ENCODE measurements at regions not wholly inside any gene's neighbourhood (a gene's known extent, or its start where the extent isn't known, plus 50 kb on each side); places are given as distances from the start of the nearest gene placed in this dataset.
"Not testable (repeated sequence)": the region's sequence is repeated elsewhere in the genome, so short reads cannot be mapped to it uniquely, and the experiment has no call there.

DNA sequence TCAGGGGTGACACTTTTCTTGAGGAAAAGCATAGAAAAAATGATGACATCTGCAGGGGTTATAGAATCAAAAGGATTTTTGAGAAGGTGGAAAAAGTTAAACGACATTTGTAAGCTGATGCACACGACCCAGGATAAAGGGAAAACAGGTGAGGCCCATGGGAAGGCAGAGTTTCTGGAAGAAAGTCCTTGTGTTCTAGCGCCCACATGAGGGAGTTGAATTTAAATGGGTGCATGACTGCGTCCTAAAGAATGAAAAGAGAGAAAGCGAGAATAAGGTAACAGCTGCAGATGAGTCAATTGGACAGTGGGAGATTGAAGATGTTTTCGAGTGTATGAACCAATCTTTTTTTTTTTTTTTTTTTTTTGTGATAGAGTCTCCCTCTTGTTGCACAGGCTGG is 158.1 kb downstream of the GALR1 start:
- H3K4me3 ChIP-seq (ENCODE audit: low read length in 2 of 2) = no peak overlapping the region
- 76% methylated on average over 6 of the region's 6 CpGs for WGBS

DNA sequence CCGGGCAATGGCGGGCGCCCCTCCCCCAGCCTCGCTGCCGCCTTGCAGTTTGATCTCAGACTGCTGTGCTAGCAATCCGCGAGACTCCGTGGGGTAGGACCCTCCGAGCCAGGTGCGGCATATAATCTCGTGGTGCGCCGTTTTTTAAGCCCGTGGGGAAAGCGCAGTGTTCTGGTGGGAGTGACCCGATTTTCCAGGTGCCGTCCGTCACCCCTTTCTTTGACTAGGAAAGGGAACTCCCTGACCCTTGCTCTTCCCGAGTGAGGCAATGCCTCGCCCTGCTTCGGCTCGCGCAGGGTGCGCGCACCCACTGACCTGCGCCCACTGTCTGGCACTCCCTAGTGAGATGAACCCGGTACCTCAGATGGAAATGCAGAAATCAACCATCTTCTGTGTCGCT is 171.9 kb downstream of the GALR1 start:
- not testable (repeated sequence) for H3K36me3 ChIP-seq (ENCODE audit: control insufficient read depth in 2 of 2, insufficient read depth in 2 of 2, low read length in 1 of 2); H3K4me1 ChIP-seq (ENCODE audit: control insufficient read depth in 2 of 2, insufficient read depth in 2 of 2, low read length in 2 of 2); H3K4me3 ChIP-seq (ENCODE audit: low read length in 2 of 2); H3K27ac ChIP-seq (ENCODE audit: low read depth in 1 of 2, low read length in 1 of 2); H3K27me3 ChIP-seq (ENCODE audit: control insufficient read depth in 2 of 2, insufficient read depth in 1 of 2, low read length in 1 of 2); H3K9me3 ChIP-seq (ENCODE audit: control insufficient read depth in 2 of 2, insufficient read depth in 1 of 2, low read length in 1 of 2); DNase-seq (ENCODE audit: low read depth in 6 of 9, low spot score in 9 of 9)
- 86% methylated on average over 27 of the region's 28 CpGs for WGBS

More for the DNA sequence above, 158.1 kb downstream of the GALR1 start:
- DNase-seq (ENCODE audit: low read depth in 6 of 9, low spot score in 9 of 9) = no peak
- H3K27ac ChIP-seq (ENCODE audit: low read depth in 1 of 2, low read length in 1 of 2) = no peak overlapping the region
- no peaks in the 10 kb centered on the region for H3K4me1 ChIP-seq (ENCODE audit: control insufficient read depth in 2 of 2, insufficient read depth in 2 of 2, low read length in 2 of 2)
- no peaks in the 10 kb centered on the region for H3K9me3 ChIP-seq (ENCODE audit: control insufficient read depth in 2 of 2, insufficient read depth in 1 of 2, low read length in 1 of 2)
- no peaks in the 10 kb centered on the region for H3K36me3 ChIP-seq (ENCODE audit: control insufficient read depth in 2 of 2, insufficient read depth in 2 of 2, low read length in 1 of 2)
- H3K27me3 ChIP-seq (ENCODE audit: control insufficient read depth in 2 of 2, insufficient read depth in 1 of 2, low read length in 1 of 2) = no peaks in the 10 kb centered on the region

DNA sequence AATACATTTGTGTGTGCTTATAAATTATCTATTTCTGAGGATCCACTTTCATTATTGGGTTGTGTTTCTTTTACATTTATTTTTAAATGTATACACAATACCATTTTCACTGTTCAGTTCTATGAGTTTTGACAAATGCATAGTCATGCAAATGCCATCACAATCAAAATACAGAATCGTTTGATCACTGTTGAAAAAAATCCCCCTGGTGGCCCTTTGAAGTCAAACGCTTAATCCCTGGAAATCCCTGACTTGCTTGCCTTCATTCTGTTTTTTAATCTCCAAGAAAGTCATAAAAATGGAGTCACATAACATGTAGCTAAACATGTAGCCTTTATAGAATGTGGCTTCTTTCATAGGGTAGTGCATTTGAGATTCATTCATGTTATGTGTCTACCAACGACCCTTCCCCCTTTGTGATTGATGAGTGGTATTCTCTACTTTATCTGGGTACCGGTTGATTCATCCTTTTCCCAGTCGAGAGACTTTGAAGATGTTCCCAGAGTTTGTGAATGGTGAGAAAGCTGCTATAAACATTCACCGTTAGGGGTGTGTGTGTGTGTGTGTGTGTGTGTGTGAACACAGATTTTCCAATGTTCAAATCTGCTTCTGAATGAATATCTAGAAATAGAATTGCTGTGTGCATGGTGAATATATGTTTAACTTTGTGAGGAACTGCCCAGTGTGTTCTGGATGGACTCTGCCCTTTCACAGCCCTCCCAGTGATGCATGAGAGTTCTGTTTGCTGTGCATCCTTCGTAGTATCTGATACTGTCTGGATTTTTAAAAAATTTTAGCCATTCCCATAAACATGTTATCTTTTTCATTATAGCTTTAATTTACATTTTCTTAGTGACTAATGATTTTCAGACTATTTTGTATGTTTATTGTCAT is 173.6 kb downstream of the GALR1 start:
- no peak for DNase-seq (ENCODE audit: low read depth in 6 of 9, low spot score in 9 of 9)
- H3K27me3 ChIP-seq (ENCODE audit: control insufficient read depth in 2 of 2, insufficient read depth in 1 of 2, low read length in 1 of 2) = no peaks in the 10 kb centered on the region
- no peaks in the 10 kb centered on the region for H3K9me3 ChIP-seq (ENCODE audit: control insufficient read depth in 2 of 2, insufficient read depth in 1 of 2, low read length in 1 of 2)
- no peaks in the 10 kb centered on the region for H3K4me1 ChIP-seq (ENCODE audit: control insufficient read depth in 2 of 2, insufficient read depth in 2 of 2, low read length in 2 of 2)
- no peaks in the 10 kb centered on the region for H3K36me3 ChIP-seq (ENCODE audit: control insufficient read depth in 2 of 2, insufficient read depth in 2 of 2, low read length in 1 of 2)
- H3K4me3 ChIP-seq (ENCODE audit: low read length in 2 of 2) = no peak overlapping the region
- 67% methylated on average over 7 of the region's 7 CpGs for WGBS
- no peak overlapping the region for H3K27ac ChIP-seq (ENCODE audit: low read depth in 1 of 2, low read length in 1 of 2)

DNA sequence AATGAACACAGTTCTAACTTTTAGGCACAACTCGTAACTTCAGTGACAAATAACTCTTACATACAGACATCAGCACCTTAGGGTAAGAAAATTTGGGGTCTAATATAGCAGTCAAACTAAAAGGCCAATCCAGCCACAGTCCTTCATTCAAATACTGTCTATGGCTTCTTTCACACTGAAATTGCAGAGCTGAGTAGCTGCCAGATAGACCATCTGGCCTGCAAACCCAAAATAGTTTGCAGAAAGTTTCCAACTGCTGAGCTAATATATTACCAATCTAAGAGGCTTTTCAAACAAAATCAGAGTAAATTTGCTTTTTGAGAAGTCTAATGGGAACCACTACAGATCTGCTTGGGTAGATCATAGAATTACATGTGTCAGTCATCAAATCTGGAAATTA is 183.4 kb downstream of the GALR1 start:
- no peak overlapping the region for H3K4me3 ChIP-seq (ENCODE audit: low read length in 2 of 2)
- no peak overlapping the region for H3K27ac ChIP-seq (ENCODE audit: low read depth in 1 of 2, low read length in 1 of 2)
- no peaks in the 10 kb centered on the region for H3K36me3 ChIP-seq (ENCODE audit: control insufficient read depth in 2 of 2, insufficient read depth in 2 of 2, low read length in 1 of 2)
- H3K27me3 ChIP-seq (ENCODE audit: control insufficient read depth in 2 of 2, insufficient read depth in 1 of 2, low read length in 1 of 2) = no peaks in the 10 kb centered on the region
- DNase-seq (ENCODE audit: low read depth in 6 of 9, low spot score in 9 of 9) = no peak
- no peaks in the 10 kb centered on the region for H3K4me1 ChIP-seq (ENCODE audit: control insufficient read depth in 2 of 2, insufficient read depth in 2 of 2, low read length in 2 of 2)
- 93% methylated on average over 1 of the region's 1 CpG for WGBS
- no peaks in the 10 kb centered on the region for H3K9me3 ChIP-seq (ENCODE audit: control insufficient read depth in 2 of 2, insufficient read depth in 1 of 2, low read length in 1 of 2)

DNA sequence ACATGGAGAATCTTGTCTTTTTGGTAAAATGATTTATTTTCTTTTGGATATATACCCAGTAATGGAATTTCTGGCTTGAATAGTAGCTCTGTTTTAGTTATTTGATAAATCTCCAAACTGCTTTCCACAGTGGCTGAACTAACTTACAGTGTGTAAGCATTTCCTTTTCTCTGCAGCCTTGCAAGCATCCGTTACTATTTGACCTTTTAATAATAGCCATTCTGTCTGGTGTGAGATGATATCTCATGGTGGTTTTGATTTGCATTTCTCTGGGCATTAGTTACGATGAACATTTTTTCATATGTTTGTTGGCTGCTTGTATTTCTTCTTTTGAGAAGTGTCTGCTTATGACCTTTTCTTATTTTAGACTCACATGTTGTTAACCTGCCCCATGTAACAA is 190.2 kb downstream of the GALR1 start:
- 83% methylated on average over 2 of the region's 2 CpGs for WGBS
- H3K4me1 ChIP-seq (ENCODE audit: control insufficient read depth in 2 of 2, insufficient read depth in 2 of 2, low read length in 2 of 2) = no peaks in the 10 kb centered on the region
- DNase-seq (ENCODE audit: low read depth in 6 of 9, low spot score in 9 of 9) = no peak

DNA sequence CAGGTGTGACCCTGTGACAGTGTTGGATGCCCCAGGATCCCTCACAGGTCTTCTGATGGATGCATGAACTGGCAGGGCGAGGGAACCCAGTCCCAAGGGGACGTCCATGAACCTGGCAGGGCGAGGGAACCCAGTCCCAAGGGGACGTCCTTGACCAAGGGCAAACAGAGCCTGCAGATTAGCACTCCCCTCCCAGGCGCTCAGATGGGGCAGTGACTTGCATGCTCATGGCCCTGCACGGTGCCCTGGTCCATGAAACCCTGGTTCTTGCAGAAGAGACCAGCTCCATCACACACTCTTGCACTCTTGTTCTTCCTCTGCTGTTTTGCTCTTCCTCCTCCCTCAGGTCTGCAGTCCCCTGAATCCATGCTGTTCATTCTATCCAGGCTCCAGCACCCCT is 192.7 kb downstream of the GALR1 start:
- Histone ChIP-seq H3K4me3 (ENCODE audit: low read length in 2 of 2) (no peak overlapping the region), H3K9me3 (ENCODE audit: control insufficient read depth in 2 of 2, insufficient read depth in 1 of 2, low read length in 1 of 2) (no peaks in the 10 kb centered on the region)
- WGBS = 92% methylated on average over 6 of the region's 6 CpGs

More for the DNA sequence above, 190.2 kb downstream of the GALR1 start:
- no peak overlapping the region for H3K27ac ChIP-seq (ENCODE audit: low read depth in 1 of 2, low read length in 1 of 2)
- H3K4me3 ChIP-seq (ENCODE audit: low read length in 2 of 2) = no peak overlapping the region
- H3K9me3 ChIP-seq (ENCODE audit: control insufficient read depth in 2 of 2, insufficient read depth in 1 of 2, low read length in 1 of 2) = no peaks in the 10 kb centered on the region
- no peaks in the 10 kb centered on the region for H3K36me3 ChIP-seq (ENCODE audit: control insufficient read depth in 2 of 2, insufficient read depth in 2 of 2, low read length in 1 of 2)
- H3K27me3 ChIP-seq (ENCODE audit: control insufficient read depth in 2 of 2, insufficient read depth in 1 of 2, low read length in 1 of 2) = no peaks in the 10 kb centered on the region

DNA sequence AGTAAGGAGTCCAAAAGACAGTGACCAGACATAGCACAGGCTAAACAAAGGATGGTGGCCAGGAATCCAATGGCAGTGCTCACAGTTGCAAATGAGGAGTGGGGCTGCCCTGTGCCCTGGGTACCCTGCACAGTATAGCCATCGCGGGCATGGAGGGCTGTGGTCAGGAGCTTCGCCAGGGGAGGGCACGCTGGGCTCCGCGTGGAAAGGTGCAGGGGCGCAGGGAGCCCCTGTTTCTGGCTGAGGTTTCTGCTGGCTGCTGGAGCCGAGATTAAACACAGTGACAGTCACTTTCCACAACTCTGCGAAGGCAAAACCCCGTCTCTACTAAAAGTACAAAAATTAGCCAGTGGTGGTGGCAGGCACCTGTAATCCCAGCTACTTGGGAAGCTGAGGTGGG is 194.7 kb downstream of the GALR1 start:
- Histone ChIP-seq H3K4me1 (ENCODE audit: control insufficient read depth in 2 of 2, insufficient read depth in 2 of 2, low read length in 2 of 2) (no peaks in the 10 kb centered on the region), H3K36me3 (ENCODE audit: control insufficient read depth in 2 of 2, insufficient read depth in 2 of 2, low read length in 1 of 2) (no peaks in the 10 kb centered on the region), H3K27me3 (ENCODE audit: control insufficient read depth in 2 of 2, insufficient read depth in 1 of 2, low read length in 1 of 2) (no peaks in the 10 kb centered on the region), H3K9me3 (ENCODE audit: control insufficient read depth in 2 of 2, insufficient read depth in 1 of 2, low read length in 1 of 2) (no peaks in the 10 kb centered on the region), H3K4me3 (ENCODE audit: low read length in 2 of 2) (no peak overlapping the region), H3K27ac (ENCODE audit: low read depth in 1 of 2, low read length in 1 of 2) (no peak overlapping the region)
- 95% methylated on average over 10 of the region's 10 CpGs for WGBS
- no peak for DNase-seq (ENCODE audit: low read depth in 6 of 9, low spot score in 9 of 9)

More for the DNA sequence above, 192.7 kb downstream of the GALR1 start:
- no peaks in the 10 kb centered on the region for H3K4me1 ChIP-seq (ENCODE audit: control insufficient read depth in 2 of 2, insufficient read depth in 2 of 2, low read length in 2 of 2)
- H3K36me3 ChIP-seq (ENCODE audit: control insufficient read depth in 2 of 2, insufficient read depth in 2 of 2, low read length in 1 of 2) = no peaks in the 10 kb centered on the region
- no peaks in the 10 kb centered on the region for H3K27me3 ChIP-seq (ENCODE audit: control insufficient read depth in 2 of 2, insufficient read depth in 1 of 2, low read length in 1 of 2)
- DNase-seq (ENCODE audit: low read depth in 6 of 9, low spot score in 9 of 9) = no peak
- no peak overlapping the region for H3K27ac ChIP-seq (ENCODE audit: low read depth in 1 of 2, low read length in 1 of 2)

DNA sequence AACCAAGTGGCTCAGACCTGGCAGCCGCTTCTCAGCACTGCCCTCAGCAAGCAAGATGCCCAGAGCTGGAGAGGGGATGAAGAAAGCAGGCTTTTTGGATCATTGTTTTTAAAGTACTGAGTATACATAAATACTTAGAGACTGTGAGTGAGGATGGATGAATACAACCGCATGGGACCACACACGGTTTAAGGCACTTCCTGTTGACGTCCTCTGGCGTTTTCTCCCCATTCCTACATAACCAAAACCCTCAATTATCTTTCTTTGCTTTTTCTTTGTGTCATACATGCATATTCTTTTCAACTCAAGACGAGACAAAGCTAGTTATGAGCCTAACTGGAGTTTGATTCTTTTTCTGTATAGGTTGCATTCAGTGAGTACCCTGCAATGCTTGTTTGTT is 198.4 kb downstream of the GALR1 start:
- 59% methylated on average over 6 of the region's 6 CpGs for WGBS
- H3K27ac ChIP-seq (ENCODE audit: low read depth in 1 of 2, low read length in 1 of 2) = no peak overlapping the region
- DNase-seq (ENCODE audit: low read depth in 6 of 9, low spot score in 9 of 9) = no peak

DNA sequence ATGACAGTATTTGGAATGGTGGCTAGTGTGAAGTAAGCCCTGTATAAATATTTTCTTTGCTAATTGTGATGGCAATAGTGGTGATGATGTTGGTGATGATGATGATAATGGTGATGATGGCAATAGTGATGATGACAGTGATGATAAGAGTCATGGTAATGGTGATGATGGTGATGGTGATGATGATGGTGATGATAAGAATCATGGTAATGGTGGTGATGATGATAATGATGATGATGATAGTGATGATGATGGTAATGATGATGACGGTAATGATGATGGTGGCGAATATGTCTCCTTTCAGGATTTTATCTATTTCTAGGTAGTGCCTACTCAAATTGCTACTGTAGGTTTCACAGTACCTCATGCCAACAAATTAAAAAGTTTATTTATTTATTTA is 205.4 kb downstream of the GALR1 start:
- no peak for DNase-seq (ENCODE audit: low read depth in 6 of 9, low spot score in 9 of 9)
- Histone ChIP-seq H3K4me1 (ENCODE audit: control insufficient read depth in 2 of 2, insufficient read depth in 2 of 2, low read length in 2 of 2) (no peaks in the 10 kb centered on the region), H3K9me3 (ENCODE audit: control insufficient read depth in 2 of 2, insufficient read depth in 1 of 2, low read length in 1 of 2) (no peaks in the 10 kb centered on the region), H3K36me3 (ENCODE audit: control insufficient read depth in 2 of 2, insufficient read depth in 2 of 2, low read length in 1 of 2) (no peaks in the 10 kb centered on the region), H3K27me3 (ENCODE audit: control insufficient read depth in 2 of 2, insufficient read depth in 1 of 2, low read length in 1 of 2) (no peaks in the 10 kb centered on the region), H3K4me3 (ENCODE audit: low read length in 2 of 2) (no peak overlapping the region), H3K27ac (ENCODE audit: low read depth in 1 of 2, low read length in 1 of 2) (no peak overlapping the region)
- WGBS = 97% methylated on average over 2 of the region's 2 CpGs

More for the DNA sequence above, 198.4 kb downstream of the GALR1 start:
- Histone ChIP-seq H3K4me1 (ENCODE audit: control insufficient read depth in 2 of 2, insufficient read depth in 2 of 2, low read length in 2 of 2) (no peaks in the 10 kb centered on the region), H3K9me3 (ENCODE audit: control insufficient read depth in 2 of 2, insufficient read depth in 1 of 2, low read length in 1 of 2) (no peaks in the 10 kb centered on the region), H3K36me3 (ENCODE audit: control insufficient read depth in 2 of 2, insufficient read depth in 2 of 2, low read length in 1 of 2) (no peaks in the 10 kb centered on the region), H3K27me3 (ENCODE audit: control insufficient read depth in 2 of 2, insufficient read depth in 1 of 2, low read length in 1 of 2) (no peaks in the 10 kb centered on the region), H3K4me3 (ENCODE audit: low read length in 2 of 2) (no peak overlapping the region)

Measured in thymus (tissue), 11 donors.